ENCODE measurements at regions not wholly inside any gene's neighbourhood (a gene's known extent, or its start where the extent isn't known, plus 50 kb on each side); places are given as distances from the start of the nearest gene placed in this dataset.

GRCh38 chr10:124324856-124325632 is 93.7 kb downstream of the OAT start:
- TF ChIP-seq CTCF (optimal IDR thresholded peaks at IDR 0.05 in 1 of 3, IDR thresholded peaks at IDR 0.05 in 1 of 3, conservative IDR thresholded peaks at IDR 0.05 in 1 of 3; ENCODE audit: extremely low read depth in 1 of 3, insufficient read depth in 2 of 3, low read length in 3 of 3), result no peak
- TF ChIP-seq EZH2 (IDR thresholded peaks at IDR 0.05; ENCODE audit: low read length), result no peak
